Upper lobe of left lung (tissue), 6 donors: ENCODE measurements at regions not wholly inside any gene's neighbourhood (a gene's known extent, or its start where the extent isn't known, plus 50 kb on each side); places are given as distances from the start of the nearest gene placed in this dataset.

Experiments
- ATAC-seq, 2 donors: fragments of 200-7000 bp; cut with Tn5 transposase; one replicate each; pipeline ENCODE4 v1.9.1; 2022; ENCODE audit warnings: mild to moderate bottlenecking in 2 of 2, moderate library complexity in 2 of 2; ENCODE audit not compliant: low FRiP score in 2 of 2
- DNase-seq, 2 donors: peaks; one replicate each; pipeline ENCODE4 v3.0.0-alpha.2; 2019 to 2020
- H3K27ac ChIP-seq, 4 donors: fragments of 200-600 bp; sonication (generic); one replicate each; pipeline ENCODE4 v1.5.1; 2016 to 2019
- H3K27me3 ChIP-seq, 4 donors: fragments of 200-600 bp; sonication (generic); one replicate each; pipeline ENCODE4 v1.5.1; 2017 to 2019
- H3K36me3 ChIP-seq, 4 donors: fragments of 200-600 bp; sonication (generic); one replicate each; pipeline ENCODE4 v1.5.1; 2016 to 2019
- H3K4me1 ChIP-seq, 4 donors: fragments of 200-600 bp; sonication (generic); one replicate each; pipeline ENCODE4 v1.5.1; 2018 to 2019
- H3K4me3 ChIP-seq, 4 donors: fragments of 200-600 bp; sonication (generic); one replicate each; pipeline ENCODE4 v1.5.1; 2017 to 2019; ENCODE audit warnings: mild to moderate bottlenecking in 2 of 4, moderate library complexity in 1 of 4
- H3K9me3 ChIP-seq, 4 donors: fragments of 200-600 bp; sonication (generic); one replicate each; pipeline ENCODE4 v1.5.1; 2018 to 2019
- CTCF ChIP-seq, 6 experiments: fragments of 450-650 bp in 4 of 6; fragments of 200-600 bp in 2 of 6; sonication (generic) in 2 of 6; IDR thresholded peaks; one replicate each; pipeline ENCODE4 v1.5.1; 2016 to 2019; ENCODE audit warnings: antibody characterized with exemption in 6 of 6
- EP300 ChIP-seq, 4 donors: sonication (generic); formaldehyde crosslinking; IDR thresholded peaks; one replicate each; pipeline ENCODE4 v1.5.1; 2017; ENCODE audit warnings: antibody characterized with exemption in 4 of 4, control low read depth in 2 of 4
- POLR2A ChIP-seq, 4 donors: fragments of 450-650 bp; IDR thresholded peaks; one replicate each; pipeline ENCODE4 v1.5.1; 2016 to 2017; ENCODE audit warnings: antibody characterized with exemption in 4 of 4, mild to moderate bottlenecking in 2 of 4
- POLR2AphosphoS5 ChIP-seq, 2 donors: sonication (generic); formaldehyde crosslinking; IDR thresholded peaks; one replicate each; pipeline ENCODE4 v1.5.1; 2017; ENCODE audit warnings: antibody characterized with exemption in 2 of 2
- WGBS, 2 donors: methylation state at CpG; one replicate each; pipeline ENCODE4 v1.1.5; 2017 to 2018; 5-methylcytosine and 5-hydroxymethylcytosine counted together
- donor health status: DM: no; HTN: no; CAD: no; lungs with moderate emphysema.
- donor health status: DM: no; HTN: yes; CAD: no; lungs with severe emphysema.

GRCh38 chr2:147525819-147526489, 318.9 kb upstream of the ACVR2A start:
- no peaks in the 10 kb centered on the region for H3K9me3 ChIP-seq
- TF ChIP-seq POLR2A (IDR thresholded peaks at IDR 0.05) (no peak), POLR2AphosphoS5 (IDR thresholded peaks at IDR 0.05) (no peak), CTCF (IDR thresholded peaks at IDR 0.05) (no peak), EP300 (IDR thresholded peaks at IDR 0.05) (no peak)
- no peak overlapping the region for H3K4me3 ChIP-seq
- H3K4me1 ChIP-seq: peaks cover 0 to 7% (median 3%) of the 10 kb centered on the region in 4 donors
- ATAC-seq (peak in 1 of 2 donors; percentile 21), DNase-seq (peak in 1 of 2 donors; percentile 35)
- no peaks in the 10 kb centered on the region for H3K27me3 ChIP-seq
- no peak overlapping the region for H3K27ac ChIP-seq
- WGBS, 2 donors: 15 to 20% methylated on average over 3 of the region's 3 CpGs
- no peaks in the 10 kb centered on the region for H3K36me3 ChIP-seq

- no peaks in the 10 kb centered on the region for H3K27me3 ChIP-seq
- H3K9me3 ChIP-seq: no peaks in the 10 kb centered on the region
- 90 to 92% methylated on average over 3 of the region's 3 CpGs for WGBS, 2 donors
- TF ChIP-seq EP300 (IDR thresholded peaks at IDR 0.05) (no peak), POLR2A (IDR thresholded peaks at IDR 0.05) (no peak), POLR2AphosphoS5 (IDR thresholded peaks at IDR 0.05) (no peak)
- ATAC-seq: no peak
- no peak overlapping the region for H3K4me3 ChIP-seq
- H3K36me3 ChIP-seq: no peaks in the 10 kb centered on the region
- no peak for DNase-seq
- H3K4me1 ChIP-seq: peaks cover 0 to 7% (median 3%) of the 10 kb centered on the region in 4 donors
- H3K27ac ChIP-seq: no peak overlapping the region
Measured at GRCh38 chr2:147524912-147525311, 319.9 kb upstream of the ACVR2A start.

GRCh38 chr2:147523415-147523814, 321.4 kb upstream of the ACVR2A start:
- no peaks in the 10 kb centered on the region for H3K9me3 ChIP-seq
- no peaks in the 10 kb centered on the region for H3K27me3 ChIP-seq
- peaks cover 0 to 7% (median 3%) of the 10 kb centered on the region in 4 donors for H3K4me1 ChIP-seq
- ATAC-seq: no peak
- no peak overlapping the region for H3K4me3 ChIP-seq
- H3K36me3 ChIP-seq: no peaks in the 10 kb centered on the region
- TF ChIP-seq CTCF (IDR thresholded peaks at IDR 0.05) (no peak), EP300 (IDR thresholded peaks at IDR 0.05) (no peak), POLR2AphosphoS5 (IDR thresholded peaks at IDR 0.05) (no peak), POLR2A (IDR thresholded peaks at IDR 0.05) (no peak)
- H3K27ac ChIP-seq: no peak overlapping the region
- no peak for DNase-seq

- H3K4me3 ChIP-seq: no peak overlapping the region
- H3K27ac ChIP-seq: no peak overlapping the region
- WGBS, 2 donors: 89 to 93% methylated on average over 3 of the region's 3 CpGs
- H3K27me3 ChIP-seq: no peaks in the 10 kb centered on the region
- ATAC-seq (no peak), DNase-seq (no peak)
- peaks cover 0 to 7% (median 3%) of the 10 kb centered on the region in 4 donors for H3K4me1 ChIP-seq
- no peaks in the 10 kb centered on the region for H3K36me3 ChIP-seq
- TF ChIP-seq CTCF (IDR thresholded peaks at IDR 0.05): no peak
- no peak for TF ChIP-seq POLR2A (IDR thresholded peaks at IDR 0.05)
- no peak for TF ChIP-seq EP300 (IDR thresholded peaks at IDR 0.05)
- TF ChIP-seq POLR2AphosphoS5 (IDR thresholded peaks at IDR 0.05): no peak
- H3K9me3 ChIP-seq: no peaks in the 10 kb centered on the region
Measured at GRCh38 chr2:147521936-147522335, 322.9 kb upstream of the ACVR2A start.

GRCh38 chr2:147520817-147521216, 324.0 kb upstream of the ACVR2A start:
- WGBS, 2 donors: 72 to 77% methylated on average over 3 of the region's 3 CpGs
- no peaks in the 10 kb centered on the region for H3K36me3 ChIP-seq
- no peak overlapping the region for H3K27ac ChIP-seq
- H3K27me3 ChIP-seq: no peaks in the 10 kb centered on the region
- DNase-seq (no peak), ATAC-seq (no peak)
- H3K9me3 ChIP-seq: no peaks in the 10 kb centered on the region
- H3K4me1 ChIP-seq: peaks cover 0 to 2% (median under 1%) of the 10 kb centered on the region in 4 donors
- no peak for TF ChIP-seq EP300 (IDR thresholded peaks at IDR 0.05)
- no peak for TF ChIP-seq POLR2A (IDR thresholded peaks at IDR 0.05)
- TF ChIP-seq POLR2AphosphoS5 (IDR thresholded peaks at IDR 0.05): no peak
- no peak for TF ChIP-seq CTCF (IDR thresholded peaks at IDR 0.05)
- no peak overlapping the region for H3K4me3 ChIP-seq
